Loucy (cell line): ENCODE measurements at regions not wholly inside any gene's neighbourhood (a gene's known extent, or its start where the extent isn't known, plus 50 kb on each side); places are given as distances from the start of the nearest gene placed in this dataset.

Experiments
- CTCF ChIP-seq: fragments of 200-600 bp; sonication (generic); conservative IDR thresholded peaks from 2 replicates; pipeline ENCODE4 v1.5.1; 2014; ENCODE audit warnings: mild to moderate bottlenecking, antibody characterized with exemption, low read length
- EZH2phosphoT487 ChIP-seq: fragments of 200-600 bp; IDR thresholded peaks from 2 replicates; pipeline ENCODE4 v1.6.1; 2018; ENCODE audit warnings: antibody characterized with exemption, mild to moderate bottlenecking, moderate library complexity, borderline replicate concordance

- no peak for TF ChIP-seq CTCF
- no peak for TF ChIP-seq EZH2phosphoT487
Measured at GRCh38 chr13:109998037-109998436, 211.7 kb upstream of the IRS2 start.
